NB4 (cell line): ENCODE measurements at regions not wholly inside any gene's neighbourhood (a gene's known extent, or its start where the extent isn't known, plus 50 kb on each side); places are given as distances from the start of the nearest gene placed in this dataset.

Experiments
- DNase-seq: peaks from one replicate; pipeline ENCODE4 v3.0.0; 2010; ENCODE audit warnings: low read depth
- H3K4me3 ChIP-seq: one replicate; pipeline ENCODE4 v1.5.1; 2011; ENCODE audit warnings: mild to moderate bottlenecking, low read depth, low read length, moderate library complexity
- MAX ChIP-seq: IDR thresholded peaks from 2 replicates; pipeline ENCODE4 v1.6.1; 2011; ENCODE audit warnings: low read depth, low read length
- MYC ChIP-seq: IDR thresholded peaks from 2 replicates; pipeline ENCODE4 v1.6.1; 2011; ENCODE audit warnings: low read depth, low read length
- POLR2A ChIP-seq: IDR thresholded peaks from 2 replicates; pipeline ENCODE4 v1.6.1; 2011; ENCODE audit warnings: mild to moderate bottlenecking; ENCODE audit not compliant: insufficient read length; ENCODE audit errors: extremely low read depth
- TF ChIP-seq, protein P1 (sequence below): IDR thresholded peaks from one replicate; pipeline ENCODE4 v1.5.1; 2012; ENCODE audit warnings: low read depth, low read length

GRCh38 chrX:69097451-69098236 is 67.6 kb downstream of the PJA1 start:
- DNase-seq = no peak
- TF ChIP-seq, protein P1, sequence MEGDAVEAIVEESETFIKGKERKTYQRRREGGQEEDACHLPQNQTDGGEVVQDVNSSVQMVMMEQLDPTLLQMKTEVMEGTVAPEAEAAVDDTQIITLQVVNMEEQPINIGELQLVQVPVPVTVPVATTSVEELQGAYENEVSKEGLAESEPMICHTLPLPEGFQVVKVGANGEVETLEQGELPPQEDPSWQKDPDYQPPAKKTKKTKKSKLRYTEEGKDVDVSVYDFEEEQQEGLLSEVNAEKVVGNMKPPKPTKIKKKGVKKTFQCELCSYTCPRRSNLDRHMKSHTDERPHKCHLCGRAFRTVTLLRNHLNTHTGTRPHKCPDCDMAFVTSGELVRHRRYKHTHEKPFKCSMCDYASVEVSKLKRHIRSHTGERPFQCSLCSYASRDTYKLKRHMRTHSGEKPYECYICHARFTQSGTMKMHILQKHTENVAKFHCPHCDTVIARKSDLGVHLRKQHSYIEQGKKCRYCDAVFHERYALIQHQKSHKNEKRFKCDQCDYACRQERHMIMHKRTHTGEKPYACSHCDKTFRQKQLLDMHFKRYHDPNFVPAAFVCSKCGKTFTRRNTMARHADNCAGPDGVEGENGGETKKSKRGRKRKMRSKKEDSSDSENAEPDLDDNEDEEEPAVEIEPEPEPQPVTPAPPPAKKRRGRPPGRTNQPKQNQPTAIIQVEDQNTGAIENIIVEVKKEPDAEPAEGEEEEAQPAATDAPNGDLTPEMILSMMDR = no peak
- no peak for TF ChIP-seq MYC
- TF ChIP-seq POLR2A = no peak
- TF ChIP-seq MAX = no peak
- no peak overlapping the region for H3K4me3 ChIP-seq

GRCh38 chrX:69096963-69097362 is 68.3 kb downstream of the PJA1 start:
- no peak overlapping the region for H3K4me3 ChIP-seq
- TF ChIP-seq, protein P1 = no peak
- no peak for TF ChIP-seq MYC
- no peak for DNase-seq

GRCh38 chrX:69094977-69095669 is 70.1 kb downstream of the PJA1 start:
- no peak overlapping the region for H3K4me3 ChIP-seq
- no peak for DNase-seq
- TF ChIP-seq MYC (no peak), POLR2A (no peak), MAX (no peak)
- TF ChIP-seq, protein P1 = no peak

DNA sequence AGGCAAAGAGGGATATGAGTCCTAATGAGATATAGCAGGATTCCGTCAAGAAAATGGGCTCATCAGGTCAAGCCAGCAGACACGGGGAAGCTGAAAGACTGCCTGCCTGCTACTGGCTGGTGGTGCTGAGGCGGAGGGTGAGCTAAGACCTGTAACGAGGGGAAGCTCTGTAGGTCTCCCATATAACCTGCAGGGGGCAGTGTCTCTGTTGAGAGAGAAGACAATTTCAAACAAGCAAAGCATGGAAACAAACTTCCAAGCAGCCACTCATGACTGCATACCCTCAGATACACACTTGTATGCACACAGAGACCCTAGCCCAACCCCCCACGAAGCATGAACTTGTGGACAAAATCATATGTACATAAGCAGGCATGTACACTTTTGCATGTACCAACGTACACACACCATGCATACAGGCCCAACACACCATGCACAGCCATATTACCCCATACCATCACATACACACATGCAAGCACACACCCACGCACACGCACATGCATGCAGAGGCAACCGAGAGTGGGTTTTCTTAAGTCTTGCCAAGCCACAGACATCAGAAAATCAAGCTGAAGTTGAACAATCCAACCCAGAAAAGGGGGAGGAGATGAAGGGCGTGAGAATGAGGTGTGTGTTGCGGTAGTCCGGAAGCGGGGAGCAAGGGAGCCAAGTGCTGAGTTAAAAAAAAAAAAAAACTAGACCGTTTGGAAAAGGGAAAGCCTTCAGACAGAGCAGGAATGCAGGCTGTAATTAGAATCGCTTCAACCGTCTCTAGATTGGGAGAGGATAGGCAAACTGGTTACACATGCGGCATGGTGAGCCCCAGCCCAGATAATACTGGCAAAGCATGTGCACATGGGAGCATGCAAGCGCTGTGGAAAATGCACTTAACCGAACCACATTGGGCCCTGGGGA is 71.0 kb downstream of the PJA1 start:
- H3K4me3 ChIP-seq = no peak overlapping the region
- peak; percentile 64 for DNase-seq
- no peak for TF ChIP-seq POLR2A
- TF ChIP-seq, protein P1 = peak; percentile 59

- TF ChIP-seq POLR2A = no peak
- no peak for TF ChIP-seq MYC
- TF ChIP-seq, protein P1 = no peak
- TF ChIP-seq MAX = no peak
- no peak for DNase-seq
- no peak overlapping the region for H3K4me3 ChIP-seq
Observed at GRCh38 chrX:69090022-69090421, 75.2 kb downstream of the PJA1 start.
